ENCODE measurements at regions not wholly inside any gene's neighbourhood (a gene's known extent, or its start where the extent isn't known, plus 50 kb on each side); places are given as distances from the start of the nearest gene placed in this dataset.

GRCh38 chr5:173741087-173741486, 124.6 kb upstream of the BOD1 start:
- Histone ChIP-seq H3K4me3 (ENCODE audit: low read length) (no peak overlapping the region), H3K27me3 (ENCODE audit: control insufficient read depth, insufficient read depth, low read length) (no peaks in the 10 kb centered on the region), H3K27ac (ENCODE audit: low read depth, low read length) (no peak overlapping the region), H3K36me3 (ENCODE audit: control insufficient read depth, insufficient read depth, low read length) (no peaks in the 10 kb centered on the region), H3K4me1 (ENCODE audit: control insufficient read depth, insufficient read depth, low read length) (no peaks in the 10 kb centered on the region), H3K9ac (ENCODE audit: low read length) (no peak overlapping the region)

GRCh38 chr5:173741729-173742431, 125.4 kb upstream of the BOD1 start:
- Histone ChIP-seq H3K4me3 (ENCODE audit: low read length) (no peak overlapping the region), H3K27me3 (ENCODE audit: control insufficient read depth, insufficient read depth, low read length) (no peaks in the 10 kb centered on the region), H3K36me3 (ENCODE audit: control insufficient read depth, insufficient read depth, low read length) (no peaks in the 10 kb centered on the region), H3K27ac (ENCODE audit: low read depth, low read length) (no peak overlapping the region), H3K4me1 (ENCODE audit: control insufficient read depth, insufficient read depth, low read length) (no peaks in the 10 kb centered on the region), H3K9ac (ENCODE audit: low read length) (no peak overlapping the region)

DNA sequence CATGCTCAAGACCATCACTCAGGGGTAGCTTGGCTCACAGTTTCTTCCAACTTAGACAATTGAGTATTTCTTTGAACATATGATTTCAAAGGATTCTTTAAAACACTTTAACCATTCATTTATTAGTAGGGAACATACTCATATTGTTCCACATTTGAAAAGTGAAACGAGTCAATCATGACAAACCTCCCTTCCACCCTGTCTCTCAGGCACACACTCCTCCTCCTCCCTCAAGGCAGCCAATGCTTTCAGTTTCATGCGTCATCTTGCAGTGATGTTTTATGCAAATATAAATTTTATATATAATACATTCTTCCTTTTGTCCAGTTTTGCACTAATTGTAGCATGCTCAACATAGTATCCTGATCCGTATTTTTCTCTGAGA, 126.0 kb upstream of the BOD1 start:
- H3K4me3 ChIP-seq (ENCODE audit: low read length), result no peak overlapping the region
- H3K9ac ChIP-seq (ENCODE audit: low read length), result no peak overlapping the region
- H3K36me3 ChIP-seq (ENCODE audit: control insufficient read depth, insufficient read depth, low read length), result no peaks in the 10 kb centered on the region
- no peaks in the 10 kb centered on the region for H3K4me1 ChIP-seq (ENCODE audit: control insufficient read depth, insufficient read depth, low read length)
- H3K27ac ChIP-seq (ENCODE audit: low read depth, low read length), result no peak overlapping the region
- no peaks in the 10 kb centered on the region for H3K27me3 ChIP-seq (ENCODE audit: control insufficient read depth, insufficient read depth, low read length)

- Histone ChIP-seq H3K27me3 (ENCODE audit: control insufficient read depth, insufficient read depth, low read length) (no peaks in the 10 kb centered on the region), H3K9ac (ENCODE audit: low read length) (no peak overlapping the region), H3K36me3 (ENCODE audit: control insufficient read depth, insufficient read depth, low read length) (no peaks in the 10 kb centered on the region), H3K4me1 (ENCODE audit: control insufficient read depth, insufficient read depth, low read length) (no peaks in the 10 kb centered on the region), H3K4me3 (ENCODE audit: low read length) (no peak overlapping the region), H3K27ac (ENCODE audit: low read depth, low read length) (no peak overlapping the region)
Measured at GRCh38 chr5:173743641-173744343, 127.3 kb upstream of the BOD1 start.

GRCh38 chr5:173744551-173744950, 128.1 kb upstream of the BOD1 start:
- Histone ChIP-seq H3K9ac (ENCODE audit: low read length) (no peak overlapping the region), H3K4me1 (ENCODE audit: control insufficient read depth, insufficient read depth, low read length) (no peaks in the 10 kb centered on the region), H3K27me3 (ENCODE audit: control insufficient read depth, insufficient read depth, low read length) (no peaks in the 10 kb centered on the region), H3K4me3 (ENCODE audit: low read length) (no peak overlapping the region), H3K36me3 (ENCODE audit: control insufficient read depth, insufficient read depth, low read length) (no peaks in the 10 kb centered on the region), H3K27ac (ENCODE audit: low read depth, low read length) (no peak overlapping the region)

DNA sequence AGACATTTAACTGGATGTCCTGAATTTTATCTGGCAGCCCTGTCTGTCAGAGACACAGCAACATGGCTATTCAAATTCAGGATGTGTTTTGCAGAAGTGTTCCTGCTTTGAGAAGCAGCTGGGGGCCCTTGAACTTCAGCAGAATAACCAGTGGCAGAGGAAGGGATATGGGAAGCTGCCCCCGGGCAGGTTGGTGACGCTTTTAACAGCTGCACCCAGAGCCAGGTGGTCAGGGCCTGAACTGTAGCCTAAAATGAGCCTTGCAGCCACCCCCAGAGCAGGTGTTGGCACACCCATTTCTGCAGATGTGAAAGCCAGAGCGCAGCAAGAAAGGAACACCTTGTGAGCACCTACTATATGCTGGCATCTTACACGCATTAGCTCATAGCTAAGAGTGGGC, 128.7 kb upstream of the BOD1 start:
- H3K27me3 ChIP-seq (ENCODE audit: control insufficient read depth, insufficient read depth, low read length), result no peaks in the 10 kb centered on the region
- H3K27ac ChIP-seq (ENCODE audit: low read depth, low read length), result no peak overlapping the region
- no peak overlapping the region for H3K9ac ChIP-seq (ENCODE audit: low read length)
- H3K4me3 ChIP-seq (ENCODE audit: low read length), result no peak overlapping the region
- no peaks in the 10 kb centered on the region for H3K36me3 ChIP-seq (ENCODE audit: control insufficient read depth, insufficient read depth, low read length)
- H3K4me1 ChIP-seq (ENCODE audit: control insufficient read depth, insufficient read depth, low read length), result no peaks in the 10 kb centered on the region

- Histone ChIP-seq H3K4me1 (ENCODE audit: control insufficient read depth, insufficient read depth, low read length) (no peaks in the 10 kb centered on the region), H3K4me3 (ENCODE audit: low read length) (no peak overlapping the region), H3K9ac (ENCODE audit: low read length) (no peak overlapping the region), H3K27ac (ENCODE audit: low read depth, low read length) (no peak overlapping the region), H3K27me3 (ENCODE audit: control insufficient read depth, insufficient read depth, low read length) (no peaks in the 10 kb centered on the region), H3K36me3 (ENCODE audit: control insufficient read depth, insufficient read depth, low read length) (no peaks in the 10 kb centered on the region)
Measured at GRCh38 chr5:173745557-173745956, 129.1 kb upstream of the BOD1 start.

DNA sequence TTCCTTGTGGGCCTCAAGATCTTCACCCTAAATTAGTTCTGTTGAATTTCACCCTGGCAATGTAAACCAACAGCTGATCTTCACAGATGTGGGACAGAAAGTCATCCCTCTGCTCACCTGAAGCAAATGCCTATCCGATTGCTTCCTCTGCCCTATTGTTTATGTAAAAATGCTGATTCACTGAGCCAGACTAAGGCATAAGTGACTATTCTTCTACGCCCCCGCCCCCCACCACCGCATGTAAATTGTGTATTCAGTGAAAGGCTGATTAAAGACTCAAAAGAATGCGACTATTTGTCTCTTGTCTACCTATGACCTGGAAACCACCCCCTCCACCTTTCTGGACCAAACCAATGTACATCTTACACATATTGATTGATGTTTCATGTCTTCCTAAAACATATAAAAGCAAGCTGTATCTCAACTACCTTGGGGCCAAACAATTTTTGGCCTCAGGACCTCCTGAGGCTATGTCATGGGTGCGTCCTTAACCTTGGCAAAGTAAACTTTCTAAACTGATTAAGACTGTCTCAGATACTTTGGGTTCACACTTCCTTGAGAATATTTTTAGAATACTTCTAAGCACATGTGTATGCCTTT, 129.7 kb upstream of the BOD1 start:
- H3K36me3 ChIP-seq (ENCODE audit: control insufficient read depth, insufficient read depth, low read length), result no peaks in the 10 kb centered on the region
- no peaks in the 10 kb centered on the region for H3K4me1 ChIP-seq (ENCODE audit: control insufficient read depth, insufficient read depth, low read length)
- H3K9ac ChIP-seq (ENCODE audit: low read length), result no peak overlapping the region
- no peak overlapping the region for H3K4me3 ChIP-seq (ENCODE audit: low read length)
- H3K27me3 ChIP-seq (ENCODE audit: control insufficient read depth, insufficient read depth, low read length), result no peaks in the 10 kb centered on the region
- H3K27ac ChIP-seq (ENCODE audit: low read depth, low read length), result no peak overlapping the region

DNA sequence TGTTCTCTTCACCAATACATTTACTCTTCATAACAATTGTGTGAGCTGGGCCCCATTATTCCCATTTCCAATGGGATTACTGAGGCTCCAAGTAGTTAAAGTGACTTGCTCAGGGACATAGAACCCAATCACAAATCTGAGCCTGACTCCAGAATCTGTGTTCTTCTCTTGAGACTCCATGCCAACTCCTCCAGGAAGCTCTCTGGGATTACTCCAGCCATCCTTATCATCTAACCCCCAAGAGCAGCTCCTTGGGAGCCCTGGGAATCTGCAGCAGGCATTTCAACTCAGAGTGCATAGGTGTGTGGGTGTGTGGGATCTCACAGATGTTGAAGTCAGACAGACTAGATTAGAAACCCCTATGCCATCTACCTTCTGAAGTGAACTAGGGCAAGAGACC, 131.4 kb upstream of the BOD1 start:
- Histone ChIP-seq H3K27ac (ENCODE audit: low read depth, low read length) (no peak overlapping the region), H3K9ac (ENCODE audit: low read length) (no peak overlapping the region), H3K27me3 (ENCODE audit: control insufficient read depth, insufficient read depth, low read length) (no peaks in the 10 kb centered on the region), H3K36me3 (ENCODE audit: control insufficient read depth, insufficient read depth, low read length) (no peaks in the 10 kb centered on the region), H3K4me3 (ENCODE audit: low read length) (no peak overlapping the region), H3K4me1 (ENCODE audit: control insufficient read depth, insufficient read depth, low read length) (no peaks in the 10 kb centered on the region)

GRCh38 chr5:173750538-173751265, 134.3 kb upstream of the BOD1 start:
- Histone ChIP-seq H3K4me1 (ENCODE audit: control insufficient read depth, insufficient read depth, low read length) (no peaks in the 10 kb centered on the region), H3K36me3 (ENCODE audit: control insufficient read depth, insufficient read depth, low read length) (no peaks in the 10 kb centered on the region), H3K27me3 (ENCODE audit: control insufficient read depth, insufficient read depth, low read length) (no peaks in the 10 kb centered on the region), H3K4me3 (ENCODE audit: low read length) (no peak overlapping the region), H3K9ac (ENCODE audit: low read length) (no peak overlapping the region), H3K27ac (ENCODE audit: low read depth, low read length) (no peak overlapping the region)

DNA sequence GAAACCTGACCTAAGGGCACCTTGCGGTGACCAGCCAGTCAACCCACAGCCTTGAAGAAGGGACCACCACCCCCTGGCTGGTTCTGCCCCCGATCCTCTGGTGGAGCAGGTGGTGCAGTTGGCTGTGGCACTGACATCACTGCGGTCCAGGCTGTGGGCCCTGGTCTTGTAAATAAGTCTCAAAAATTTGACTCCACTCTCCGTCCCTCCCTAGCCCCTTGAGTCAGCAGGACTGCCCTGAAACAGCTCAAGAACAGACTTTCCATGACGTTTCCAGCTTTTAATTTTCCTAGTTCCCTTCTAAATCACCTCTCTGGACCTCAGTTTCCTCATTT, 134.8 kb upstream of the BOD1 start:
- Histone ChIP-seq H3K9ac (ENCODE audit: low read length) (no peak overlapping the region), H3K27me3 (ENCODE audit: control insufficient read depth, insufficient read depth, low read length) (no peaks in the 10 kb centered on the region), H3K4me1 (ENCODE audit: control insufficient read depth, insufficient read depth, low read length) (no peaks in the 10 kb centered on the region), H3K36me3 (ENCODE audit: control insufficient read depth, insufficient read depth, low read length) (no peaks in the 10 kb centered on the region), H3K4me3 (ENCODE audit: low read length) (no peak overlapping the region), H3K27ac (ENCODE audit: low read depth, low read length) (no peak overlapping the region)

DNA sequence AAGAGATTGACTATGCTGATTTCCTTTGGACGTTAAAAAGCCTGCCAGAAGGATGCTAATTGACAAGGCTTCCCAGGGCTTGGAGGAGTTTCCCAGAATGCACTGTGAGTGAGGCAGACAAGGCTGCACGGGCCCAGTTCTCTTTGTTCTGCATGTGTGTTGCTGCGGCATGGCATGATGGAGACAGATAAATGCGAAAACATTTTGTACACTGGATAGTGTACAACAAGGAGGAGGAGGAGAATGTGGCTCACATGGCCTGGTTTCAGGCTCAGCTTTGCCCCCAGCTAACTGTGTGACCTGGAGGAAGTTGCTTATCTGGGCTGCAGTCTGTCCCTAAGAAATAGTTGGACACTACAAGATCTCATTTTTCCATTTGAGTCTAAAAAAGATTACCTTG, 135.5 kb upstream of the CPEB4 start:
- no peak overlapping the region for H3K27ac ChIP-seq (ENCODE audit: low read depth, low read length)
- H3K9ac ChIP-seq (ENCODE audit: low read length), result no peak overlapping the region
- H3K36me3 ChIP-seq (ENCODE audit: control insufficient read depth, insufficient read depth, low read length), result no peaks in the 10 kb centered on the region
- no peaks in the 10 kb centered on the region for H3K27me3 ChIP-seq (ENCODE audit: control insufficient read depth, insufficient read depth, low read length)
- no peak overlapping the region for H3K4me3 ChIP-seq (ENCODE audit: low read length)
- no peaks in the 10 kb centered on the region for H3K4me1 ChIP-seq (ENCODE audit: control insufficient read depth, insufficient read depth, low read length)
